D721Med (cell line): ENCODE measurements at regions not wholly inside any gene's neighbourhood (a gene's known extent, or its start where the extent isn't known, plus 50 kb on each side); places are given as distances from the start of the nearest gene placed in this dataset.
"Not testable (repeated sequence)": the region's sequence is repeated elsewhere in the genome, so short reads cannot be mapped to it uniquely, and the experiment has no call there.

Experiments used
- DNase-seq: peaks from one replicate; pipeline ENCODE4 v3.0.0; 2011; ENCODE audit warnings: low spot score; ENCODE audit not compliant: insufficient read length
- FAIRE-seq: peaks from 2 replicates; lab custom pipeline; 2011; peaks lifted over from hg19 to GRCh38; lab: Jason Lieb, UNC
- CTCF ChIP-seq: IDR thresholded peaks from 2 replicates; pipeline ENCODE4 v1.5.1; 2012; ENCODE audit warnings: mild to moderate bottlenecking, control low read depth; ENCODE audit not compliant: insufficient read depth; ENCODE audit errors: missing control alignments

- FAIRE-seq, result no peak
- no peak for TF ChIP-seq CTCF
- no peak for DNase-seq
These were observed 345.5 kb upstream of the MGAT4C start for GRCh38 chr12:86601550-86602308.

- DNase-seq (no peak), FAIRE-seq (no peak)
- TF ChIP-seq CTCF, result no peak
These were observed 344.6 kb upstream of the MGAT4C start for GRCh38 chr12:86600664-86601231.

- FAIRE-seq (no peak), DNase-seq (no peak)
- no peak for TF ChIP-seq CTCF
These were observed 341.2 kb upstream of the MGAT4C start for GRCh38 chr12:86597431-86597830.

- FAIRE-seq, result no peak
- no peak for DNase-seq
- no peak for TF ChIP-seq CTCF
These were observed 334.1 kb upstream of the MGAT4C start for GRCh38 chr12:86590296-86590695.

GRCh38 chr12:86574143-86574542 lies 318.0 kb upstream of the MGAT4C start:
- TF ChIP-seq CTCF, result no peak
- FAIRE-seq (no peak), DNase-seq (no peak)

GRCh38 chr12:86572455-86572854 lies 316.3 kb upstream of the MGAT4C start:
- no peak for DNase-seq
- no peak for TF ChIP-seq CTCF
- FAIRE-seq, result no peak

- TF ChIP-seq CTCF, result no peak
- FAIRE-seq (no peak), DNase-seq (no peak)
These were observed 308.8 kb upstream of the MGAT4C start for GRCh38 chr12:86565038-86565437.

GRCh38 chr12:86555491-86555890 lies 299.3 kb upstream of the MGAT4C start:
- DNase-seq, FAIRE-seq: not testable (repeated sequence)
